ENCODE measurements at regions not wholly inside any gene's neighbourhood (a gene's known extent, or its start where the extent isn't known, plus 50 kb on each side); places are given as distances from the start of the nearest gene placed in this dataset.

DNA sequence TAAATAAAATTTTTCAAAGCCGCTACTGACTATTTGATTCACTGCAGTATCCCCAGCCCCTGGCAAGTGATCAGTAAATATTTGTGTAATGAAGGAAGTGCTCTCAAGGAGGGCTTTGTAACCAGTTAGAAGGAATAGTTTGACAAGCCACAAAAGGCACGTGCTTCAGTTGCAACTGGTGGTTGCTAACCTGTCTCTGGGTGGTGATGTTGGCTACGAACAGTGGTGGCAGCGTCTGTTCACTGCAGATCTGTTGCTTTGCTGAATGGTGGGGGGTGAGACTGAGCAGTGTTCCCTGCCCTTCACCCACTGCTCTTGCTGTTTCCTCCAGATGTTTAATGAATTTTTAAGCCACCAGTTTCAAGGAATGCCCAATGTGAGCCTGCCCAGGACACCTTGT, 73.9 kb upstream of the SIX2 start:
- no peaks in the 10 kb centered on the region for H3K27me3 ChIP-seq (ENCODE audit: control insufficient read depth in 4 of 4, insufficient read depth in 4 of 4, low read length in 3 of 4)
- H3K36me3 ChIP-seq (ENCODE audit: control insufficient read depth in 4 of 4, insufficient read depth in 3 of 4, low read depth in 1 of 4, low read length in 3 of 4): no peaks in the 10 kb centered on the region
- DNase-seq (ENCODE audit: low spot score): no peak
- no peak for TF ChIP-seq TAF1 (conservative IDR thresholded peaks at IDR 0.05)
- no peak overlapping the region for H3K4me3 ChIP-seq (ENCODE audit: low read depth in 1 of 3, low read length in 3 of 3)
- WGBS: 36% methylated on average over 4 of the region's 4 CpGs
- H3K9me3 ChIP-seq (ENCODE audit: control insufficient read depth in 4 of 4, low read length in 3 of 4): no peaks in the 10 kb centered on the region
- no peak overlapping the region for H3K9ac ChIP-seq (ENCODE audit: low read depth in 1 of 2, low read length in 2 of 2)
- H3K27ac ChIP-seq (ENCODE audit: low read depth in 1 of 2, low read length in 2 of 2): no peak overlapping the region
- no peaks in the 10 kb centered on the region for H3K4me1 ChIP-seq (ENCODE audit: control insufficient read depth in 4 of 4, insufficient read depth in 4 of 4, low read length in 3 of 4)

DNA sequence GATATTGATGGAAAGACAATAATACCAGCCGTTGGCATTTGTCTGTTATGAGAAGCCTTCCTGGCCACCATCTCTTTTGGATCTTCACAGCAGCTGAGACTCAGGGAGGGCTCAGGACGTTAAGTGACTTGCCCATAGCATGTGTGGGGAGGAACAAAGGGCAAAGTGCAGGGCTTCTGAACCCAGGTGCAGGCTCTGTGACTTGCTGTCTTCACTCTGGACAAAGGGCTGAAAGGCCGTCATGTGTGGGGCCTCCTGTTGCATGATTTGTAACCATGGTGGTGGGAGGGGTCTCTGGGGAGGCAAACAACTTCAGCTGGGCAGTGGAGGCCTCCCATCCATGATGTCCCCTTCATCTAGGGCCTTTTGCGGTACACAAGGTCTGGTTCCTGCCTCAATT, 65.5 kb upstream of the SIX2 start:
- Histone ChIP-seq H3K27ac (ENCODE audit: low read depth in 1 of 2, low read length in 2 of 2) (no peak overlapping the region), H3K9me3 (ENCODE audit: control insufficient read depth in 4 of 4, low read length in 3 of 4) (no peaks in the 10 kb centered on the region), H3K36me3 (ENCODE audit: control insufficient read depth in 4 of 4, insufficient read depth in 3 of 4, low read depth in 1 of 4, low read length in 3 of 4) (no peaks in the 10 kb centered on the region), H3K4me3 (ENCODE audit: low read depth in 1 of 3, low read length in 3 of 3) (no peak overlapping the region), H3K9ac (ENCODE audit: low read depth in 1 of 2, low read length in 2 of 2) (no peak overlapping the region), H3K4me1 (ENCODE audit: control insufficient read depth in 4 of 4, insufficient read depth in 4 of 4, low read length in 3 of 4) (no peaks in the 10 kb centered on the region), H3K27me3 (ENCODE audit: control insufficient read depth in 4 of 4, insufficient read depth in 4 of 4, low read length in 3 of 4) (peaks cover 0 to 2% (median 0%) of the 10 kb centered on the region in 4 donors)
- 71% methylated on average over 4 of the region's 4 CpGs for WGBS
- no peak for DNase-seq (ENCODE audit: low spot score)
- TF ChIP-seq NR2F2 (IDR thresholded peaks at IDR 0.05): no peak
- no peak for TF ChIP-seq EGR1 (IDR thresholded peaks at IDR 0.05; ENCODE audit: low read depth in 2 of 2)
- no peak for TF ChIP-seq JUND (IDR thresholded peaks at IDR 0.05)
- TF ChIP-seq, protein P1, sequence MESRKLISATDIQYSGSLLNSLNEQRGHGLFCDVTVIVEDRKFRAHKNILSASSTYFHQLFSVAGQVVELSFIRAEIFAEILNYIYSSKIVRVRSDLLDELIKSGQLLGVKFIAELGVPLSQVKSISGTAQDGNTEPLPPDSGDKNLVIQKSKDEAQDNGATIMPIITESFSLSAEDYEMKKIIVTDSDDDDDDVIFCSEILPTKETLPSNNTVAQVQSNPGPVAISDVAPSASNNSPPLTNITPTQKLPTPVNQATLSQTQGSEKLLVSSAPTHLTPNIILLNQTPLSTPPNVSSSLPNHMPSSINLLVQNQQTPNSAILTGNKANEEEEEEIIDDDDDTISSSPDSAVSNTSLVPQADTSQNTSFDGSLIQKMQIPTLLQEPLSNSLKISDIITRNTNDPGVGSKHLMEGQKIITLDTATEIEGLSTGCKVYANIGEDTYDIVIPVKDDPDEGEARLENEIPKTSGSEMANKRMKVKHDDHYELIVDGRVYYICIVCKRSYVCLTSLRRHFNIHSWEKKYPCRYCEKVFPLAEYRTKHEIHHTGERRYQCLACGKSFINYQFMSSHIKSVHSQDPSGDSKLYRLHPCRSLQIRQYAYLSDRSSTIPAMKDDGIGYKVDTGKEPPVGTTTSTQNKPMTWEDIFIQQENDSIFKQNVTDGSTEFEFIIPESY (IDR thresholded peaks at IDR 0.05): no peak
- TF ChIP-seq FOXA1 (IDR thresholded peaks at IDR 0.05): no peak
- TF ChIP-seq, protein P2, sequence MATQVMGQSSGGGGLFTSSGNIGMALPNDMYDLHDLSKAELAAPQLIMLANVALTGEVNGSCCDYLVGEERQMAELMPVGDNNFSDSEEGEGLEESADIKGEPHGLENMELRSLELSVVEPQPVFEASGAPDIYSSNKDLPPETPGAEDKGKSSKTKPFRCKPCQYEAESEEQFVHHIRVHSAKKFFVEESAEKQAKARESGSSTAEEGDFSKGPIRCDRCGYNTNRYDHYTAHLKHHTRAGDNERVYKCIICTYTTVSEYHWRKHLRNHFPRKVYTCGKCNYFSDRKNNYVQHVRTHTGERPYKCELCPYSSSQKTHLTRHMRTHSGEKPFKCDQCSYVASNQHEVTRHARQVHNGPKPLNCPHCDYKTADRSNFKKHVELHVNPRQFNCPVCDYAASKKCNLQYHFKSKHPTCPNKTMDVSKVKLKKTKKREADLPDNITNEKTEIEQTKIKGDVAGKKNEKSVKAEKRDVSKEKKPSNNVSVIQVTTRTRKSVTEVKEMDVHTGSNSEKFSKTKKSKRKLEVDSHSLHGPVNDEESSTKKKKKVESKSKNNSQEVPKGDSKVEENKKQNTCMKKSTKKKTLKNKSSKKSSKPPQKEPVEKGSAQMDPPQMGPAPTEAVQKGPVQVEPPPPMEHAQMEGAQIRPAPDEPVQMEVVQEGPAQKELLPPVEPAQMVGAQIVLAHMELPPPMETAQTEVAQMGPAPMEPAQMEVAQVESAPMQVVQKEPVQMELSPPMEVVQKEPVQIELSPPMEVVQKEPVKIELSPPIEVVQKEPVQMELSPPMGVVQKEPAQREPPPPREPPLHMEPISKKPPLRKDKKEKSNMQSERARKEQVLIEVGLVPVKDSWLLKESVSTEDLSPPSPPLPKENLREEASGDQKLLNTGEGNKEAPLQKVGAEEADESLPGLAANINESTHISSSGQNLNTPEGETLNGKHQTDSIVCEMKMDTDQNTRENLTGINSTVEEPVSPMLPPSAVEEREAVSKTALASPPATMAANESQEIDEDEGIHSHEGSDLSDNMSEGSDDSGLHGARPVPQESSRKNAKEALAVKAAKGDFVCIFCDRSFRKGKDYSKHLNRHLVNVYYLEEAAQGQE (IDR thresholded peaks at IDR 0.05): no peak
- TF ChIP-seq, protein P3, sequence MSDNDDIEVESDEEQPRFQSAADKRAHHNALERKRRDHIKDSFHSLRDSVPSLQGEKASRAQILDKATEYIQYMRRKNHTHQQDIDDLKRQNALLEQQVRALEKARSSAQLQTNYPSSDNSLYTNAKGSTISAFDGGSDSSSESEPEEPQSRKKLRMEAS (IDR thresholded peaks at IDR 0.05): no peak
- TF ChIP-seq HNF4G (IDR thresholded peaks at IDR 0.05): no peak
- TF ChIP-seq RAD21 (IDR thresholded peaks at IDR 0.05): no peak
- TF ChIP-seq, protein P4, sequence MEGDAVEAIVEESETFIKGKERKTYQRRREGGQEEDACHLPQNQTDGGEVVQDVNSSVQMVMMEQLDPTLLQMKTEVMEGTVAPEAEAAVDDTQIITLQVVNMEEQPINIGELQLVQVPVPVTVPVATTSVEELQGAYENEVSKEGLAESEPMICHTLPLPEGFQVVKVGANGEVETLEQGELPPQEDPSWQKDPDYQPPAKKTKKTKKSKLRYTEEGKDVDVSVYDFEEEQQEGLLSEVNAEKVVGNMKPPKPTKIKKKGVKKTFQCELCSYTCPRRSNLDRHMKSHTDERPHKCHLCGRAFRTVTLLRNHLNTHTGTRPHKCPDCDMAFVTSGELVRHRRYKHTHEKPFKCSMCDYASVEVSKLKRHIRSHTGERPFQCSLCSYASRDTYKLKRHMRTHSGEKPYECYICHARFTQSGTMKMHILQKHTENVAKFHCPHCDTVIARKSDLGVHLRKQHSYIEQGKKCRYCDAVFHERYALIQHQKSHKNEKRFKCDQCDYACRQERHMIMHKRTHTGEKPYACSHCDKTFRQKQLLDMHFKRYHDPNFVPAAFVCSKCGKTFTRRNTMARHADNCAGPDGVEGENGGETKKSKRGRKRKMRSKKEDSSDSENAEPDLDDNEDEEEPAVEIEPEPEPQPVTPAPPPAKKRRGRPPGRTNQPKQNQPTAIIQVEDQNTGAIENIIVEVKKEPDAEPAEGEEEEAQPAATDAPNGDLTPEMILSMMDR (IDR thresholded peaks at IDR 0.05; ENCODE audit: low read depth, low read length, missing input control): no peak
- TF ChIP-seq RXRA (IDR thresholded peaks at IDR 0.05): no peak
